ENCODE measurements at regions not wholly inside any gene's neighbourhood (a gene's known extent, or its start where the extent isn't known, plus 50 kb on each side); places are given as distances from the start of the nearest gene placed in this dataset.

DNA sequence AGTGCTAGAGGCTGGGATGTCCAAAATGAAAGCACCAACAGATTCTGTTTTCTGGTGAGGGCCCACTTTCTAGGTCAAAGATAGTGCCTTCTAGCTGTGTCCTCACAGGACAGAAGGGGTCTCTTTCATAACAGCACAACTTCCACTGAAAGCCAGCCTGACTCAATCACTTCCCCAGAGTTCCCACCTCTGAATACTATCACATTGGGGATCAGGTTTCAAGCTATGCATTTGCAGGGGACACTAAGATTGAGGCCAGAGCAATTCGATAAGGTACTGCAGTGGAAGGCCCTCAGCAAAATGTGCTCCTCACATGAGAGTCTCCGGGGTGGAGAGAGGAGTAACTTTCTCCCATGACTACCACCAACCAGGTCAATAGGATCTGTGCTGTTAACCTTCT, 1501.5 kb downstream of the EFNB2 start:
- TF ChIP-seq, protein P1, sequence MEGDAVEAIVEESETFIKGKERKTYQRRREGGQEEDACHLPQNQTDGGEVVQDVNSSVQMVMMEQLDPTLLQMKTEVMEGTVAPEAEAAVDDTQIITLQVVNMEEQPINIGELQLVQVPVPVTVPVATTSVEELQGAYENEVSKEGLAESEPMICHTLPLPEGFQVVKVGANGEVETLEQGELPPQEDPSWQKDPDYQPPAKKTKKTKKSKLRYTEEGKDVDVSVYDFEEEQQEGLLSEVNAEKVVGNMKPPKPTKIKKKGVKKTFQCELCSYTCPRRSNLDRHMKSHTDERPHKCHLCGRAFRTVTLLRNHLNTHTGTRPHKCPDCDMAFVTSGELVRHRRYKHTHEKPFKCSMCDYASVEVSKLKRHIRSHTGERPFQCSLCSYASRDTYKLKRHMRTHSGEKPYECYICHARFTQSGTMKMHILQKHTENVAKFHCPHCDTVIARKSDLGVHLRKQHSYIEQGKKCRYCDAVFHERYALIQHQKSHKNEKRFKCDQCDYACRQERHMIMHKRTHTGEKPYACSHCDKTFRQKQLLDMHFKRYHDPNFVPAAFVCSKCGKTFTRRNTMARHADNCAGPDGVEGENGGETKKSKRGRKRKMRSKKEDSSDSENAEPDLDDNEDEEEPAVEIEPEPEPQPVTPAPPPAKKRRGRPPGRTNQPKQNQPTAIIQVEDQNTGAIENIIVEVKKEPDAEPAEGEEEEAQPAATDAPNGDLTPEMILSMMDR (conservative IDR thresholded peaks at IDR 0.05; ENCODE audit: low read length): no peak
- TF ChIP-seq EZH2phosphoT487 (IDR thresholded peaks at IDR 0.05; ENCODE audit: borderline replicate concordance, low read depth, low read length): no peak

Measured in OCI-LY7 (cell line).